ENCODE measurements at regions not wholly inside any gene's neighbourhood (a gene's known extent, or its start where the extent isn't known, plus 50 kb on each side); places are given as distances from the start of the nearest gene placed in this dataset.

DNA sequence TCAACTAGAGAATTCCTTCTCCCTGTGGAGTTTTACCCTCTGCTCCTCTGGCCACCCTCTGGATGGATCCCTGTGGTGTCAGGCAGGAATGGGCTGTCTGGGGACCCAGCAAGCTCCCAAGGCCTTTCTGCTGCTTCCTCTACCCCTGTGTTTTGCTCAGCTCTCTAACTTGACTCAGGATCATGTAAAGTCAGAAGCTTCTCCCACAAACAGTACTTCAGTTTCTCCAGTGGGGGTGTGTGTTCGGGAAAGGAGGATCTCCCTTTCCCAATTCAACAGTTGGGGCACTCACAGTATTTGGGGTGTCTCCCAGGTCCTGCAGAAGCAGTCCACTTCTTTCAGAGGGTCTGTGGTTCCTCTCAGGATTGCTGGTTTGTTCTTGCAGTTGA lies 162.4 kb upstream of the NUDT4 start:
- no peaks in the 10 kb centered on the region for H3K79me2 ChIP-seq (ENCODE audit: insufficient read depth, low read length)
- H3K4me3 ChIP-seq (replicated peaks in 1 of 2; ENCODE audit: low read depth in 1 of 2, low read length in 2 of 2), result no peak overlapping the region
- intact Hi-C loops (cut with micrococcal nuclease), result no loop called here
- H3K36me3 ChIP-seq (ENCODE audit: control insufficient read depth in 1 of 2, insufficient read depth in 2 of 2, low read length in 2 of 2), result no peaks in the 10 kb centered on the region
- TF ChIP-seq, protein P1, sequence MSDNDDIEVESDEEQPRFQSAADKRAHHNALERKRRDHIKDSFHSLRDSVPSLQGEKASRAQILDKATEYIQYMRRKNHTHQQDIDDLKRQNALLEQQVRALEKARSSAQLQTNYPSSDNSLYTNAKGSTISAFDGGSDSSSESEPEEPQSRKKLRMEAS (IDR thresholded peaks at IDR 0.05), result no peak
- TF ChIP-seq YY1 (IDR thresholded peaks at IDR 0.05; ENCODE audit: extremely low read depth, insufficient replicate concordance, low read depth, low read length) (no peak), POLR2AphosphoS5 (IDR thresholded peaks at IDR 0.05; ENCODE audit: low read depth, low read length) (no peak), POLR2A (IDR thresholded peaks at IDR 0.05; ENCODE audit: borderline replicate concordance, extremely low read depth, insufficient read depth, insufficient read length) (no peak), CBX3 (IDR thresholded peaks at IDR 0.05; ENCODE audit: low read depth) (no peak), SP1 (IDR thresholded peaks at IDR 0.05; ENCODE audit: low read depth) (no peak), SIN3A (IDR thresholded peaks at IDR 0.05; ENCODE audit: low read depth) (no peak), ZNF274 (IDR thresholded peaks at IDR 0.05; ENCODE audit: low read depth, low read length) (no peak), TCF7L2 (IDR thresholded peaks at IDR 0.05; ENCODE audit: borderline replicate concordance, extremely low read depth, insufficient read depth, insufficient read length) (no peak), SRF (IDR thresholded peaks at IDR 0.05; ENCODE audit: low read depth) (no peak), RAD21 (IDR thresholded peaks at IDR 0.05; ENCODE audit: low read depth) (no peak), JUND (IDR thresholded peaks at IDR 0.05) (no peak), CEBPB (IDR thresholded peaks at IDR 0.05; ENCODE audit: low read depth) (no peak), EGR1 (IDR thresholded peaks at IDR 0.05; ENCODE audit: low read depth) (no peak), ZFX (IDR thresholded peaks at IDR 0.05) (no peak), ELF1 (IDR thresholded peaks at IDR 0.05; ENCODE audit: borderline replicate concordance, low read depth) (no peak)
- TF ChIP-seq, protein P2, sequence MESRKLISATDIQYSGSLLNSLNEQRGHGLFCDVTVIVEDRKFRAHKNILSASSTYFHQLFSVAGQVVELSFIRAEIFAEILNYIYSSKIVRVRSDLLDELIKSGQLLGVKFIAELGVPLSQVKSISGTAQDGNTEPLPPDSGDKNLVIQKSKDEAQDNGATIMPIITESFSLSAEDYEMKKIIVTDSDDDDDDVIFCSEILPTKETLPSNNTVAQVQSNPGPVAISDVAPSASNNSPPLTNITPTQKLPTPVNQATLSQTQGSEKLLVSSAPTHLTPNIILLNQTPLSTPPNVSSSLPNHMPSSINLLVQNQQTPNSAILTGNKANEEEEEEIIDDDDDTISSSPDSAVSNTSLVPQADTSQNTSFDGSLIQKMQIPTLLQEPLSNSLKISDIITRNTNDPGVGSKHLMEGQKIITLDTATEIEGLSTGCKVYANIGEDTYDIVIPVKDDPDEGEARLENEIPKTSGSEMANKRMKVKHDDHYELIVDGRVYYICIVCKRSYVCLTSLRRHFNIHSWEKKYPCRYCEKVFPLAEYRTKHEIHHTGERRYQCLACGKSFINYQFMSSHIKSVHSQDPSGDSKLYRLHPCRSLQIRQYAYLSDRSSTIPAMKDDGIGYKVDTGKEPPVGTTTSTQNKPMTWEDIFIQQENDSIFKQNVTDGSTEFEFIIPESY (IDR thresholded peaks at IDR 0.05; ENCODE audit: extremely low read depth, insufficient replicate concordance, low read length), result no peak
- TF ChIP-seq, protein P3, sequence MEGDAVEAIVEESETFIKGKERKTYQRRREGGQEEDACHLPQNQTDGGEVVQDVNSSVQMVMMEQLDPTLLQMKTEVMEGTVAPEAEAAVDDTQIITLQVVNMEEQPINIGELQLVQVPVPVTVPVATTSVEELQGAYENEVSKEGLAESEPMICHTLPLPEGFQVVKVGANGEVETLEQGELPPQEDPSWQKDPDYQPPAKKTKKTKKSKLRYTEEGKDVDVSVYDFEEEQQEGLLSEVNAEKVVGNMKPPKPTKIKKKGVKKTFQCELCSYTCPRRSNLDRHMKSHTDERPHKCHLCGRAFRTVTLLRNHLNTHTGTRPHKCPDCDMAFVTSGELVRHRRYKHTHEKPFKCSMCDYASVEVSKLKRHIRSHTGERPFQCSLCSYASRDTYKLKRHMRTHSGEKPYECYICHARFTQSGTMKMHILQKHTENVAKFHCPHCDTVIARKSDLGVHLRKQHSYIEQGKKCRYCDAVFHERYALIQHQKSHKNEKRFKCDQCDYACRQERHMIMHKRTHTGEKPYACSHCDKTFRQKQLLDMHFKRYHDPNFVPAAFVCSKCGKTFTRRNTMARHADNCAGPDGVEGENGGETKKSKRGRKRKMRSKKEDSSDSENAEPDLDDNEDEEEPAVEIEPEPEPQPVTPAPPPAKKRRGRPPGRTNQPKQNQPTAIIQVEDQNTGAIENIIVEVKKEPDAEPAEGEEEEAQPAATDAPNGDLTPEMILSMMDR (IDR thresholded peaks at IDR 0.05 in 2 of 3, conservative IDR thresholded peaks at IDR 0.05 in 1 of 3; ENCODE audit: borderline replicate concordance in 1 of 3, insufficient read depth in 1 of 3, low read depth in 2 of 3, low read length in 2 of 3), result no peak
- TF ChIP-seq, protein P4, sequence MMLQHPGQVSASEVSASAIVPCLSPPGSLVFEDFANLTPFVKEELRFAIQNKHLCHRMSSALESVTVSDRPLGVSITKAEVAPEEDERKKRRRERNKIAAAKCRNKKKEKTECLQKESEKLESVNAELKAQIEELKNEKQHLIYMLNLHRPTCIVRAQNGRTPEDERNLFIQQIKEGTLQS (IDR thresholded peaks at IDR 0.05), result no peak
- H3K4me2 ChIP-seq (ENCODE audit: low read length), result no peak overlapping the region
- no peaks in the 10 kb centered on the region for H3K27me3 ChIP-seq (ENCODE audit: insufficient read depth, low read length)
- H2AFZ ChIP-seq (ENCODE audit: low read depth, low read length, poor library complexity, severe bottlenecking), result no peak overlapping the region
- no peaks in the 10 kb centered on the region for H4K20me1 ChIP-seq (ENCODE audit: insufficient read depth)
- no peak overlapping the region for H3K9ac ChIP-seq (ENCODE audit: low read length)
- peaks cover 0 to 4% of the 10 kb centered on the region in 2 experiments; a peak in 1 of 4 replicates for H3K4me1 ChIP-seq (ENCODE audit: control insufficient read depth in 1 of 2, insufficient read depth in 2 of 2, low read length in 2 of 2)
- CTCF ChIA-PET, result no interaction called here
- no peaks in the 10 kb centered on the region for H3K9me2 ChIP-seq (ENCODE audit: insufficient read depth)
- DNase-seq (ENCODE audit: low read depth, low spot score) (no peak), ATAC-seq (no peak)
- RAD21 ChIA-PET (ENCODE audit: low non-redundant PET in 1 of 2, low total read pairs in 2 of 2, uncharacterized antibody in 2 of 2, unreplicated experiment in 2 of 2), result no interaction called here
- H3K27ac ChIP-seq (ENCODE audit: low read depth, low read length), result no peak overlapping the region
- POLR2A ChIA-PET, result no interaction called here
- BruUV-seq (replicated peaks), result no TSS peak
- H3K9me3 ChIP-seq (ENCODE audit: control insufficient read depth in 1 of 2, insufficient read depth in 1 of 2, low read depth in 1 of 2, low read length in 2 of 2), result no peaks in the 10 kb centered on the region
